ENCODE measurements at regions not wholly inside any gene's neighbourhood (a gene's known extent, or its start where the extent isn't known, plus 50 kb on each side); places are given as distances from the start of the nearest gene placed in this dataset.

DNA sequence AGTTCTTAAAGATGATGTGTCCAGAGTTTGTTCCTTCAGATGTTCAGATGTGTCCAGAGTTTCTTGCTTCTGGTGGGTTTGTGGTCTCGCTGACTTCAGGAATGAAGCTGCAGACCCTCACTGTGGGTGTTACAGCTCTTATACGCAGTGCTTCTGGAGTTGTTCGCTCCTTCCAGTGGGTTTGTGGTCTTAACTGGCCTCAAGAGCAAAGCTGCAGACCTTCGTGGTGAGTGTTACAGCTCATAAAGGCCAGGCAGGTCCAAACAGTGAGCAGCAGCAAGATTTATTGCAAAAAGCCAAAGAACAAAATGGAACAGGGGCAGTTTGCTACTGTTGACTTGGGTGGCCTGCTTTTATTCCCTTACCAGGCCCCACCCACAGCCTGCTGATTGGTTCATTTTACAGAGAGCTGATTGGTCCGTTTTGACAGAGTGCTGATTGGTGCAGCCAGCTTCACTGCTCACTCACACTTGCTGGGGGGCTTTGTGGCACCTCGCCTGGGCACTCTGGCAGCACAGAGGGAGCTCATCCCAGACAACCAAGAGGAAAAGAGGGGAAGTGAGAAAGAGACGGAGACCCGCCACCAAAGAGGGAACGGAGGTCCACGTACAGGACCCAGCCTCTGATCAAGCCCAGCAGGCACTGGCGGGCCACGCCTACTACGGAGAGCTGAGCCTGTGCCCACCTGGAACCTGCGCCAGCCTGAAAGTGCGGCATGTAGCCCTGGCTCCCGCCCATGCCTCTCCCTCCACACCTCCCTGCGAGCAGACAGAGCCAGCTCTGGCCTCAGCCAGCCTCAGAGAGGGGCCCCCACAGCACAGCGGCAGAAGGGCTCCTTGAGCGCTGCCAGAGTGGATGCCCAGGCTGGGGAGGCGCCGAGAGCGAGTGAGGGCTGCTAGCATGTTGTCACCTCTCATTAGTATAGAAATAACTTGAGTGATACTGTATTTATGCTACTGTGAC, 55.8 kb upstream of the SEMA3C start:
- no peaks in the 10 kb centered on the region for H3K36me3 ChIP-seq (replicated peaks)
- no peak overlapping the region for H3K4me3 ChIP-seq
- no peaks in the 10 kb centered on the region for H3K27me3 ChIP-seq (ENCODE audit: low read depth)
- no peak for DNase-seq (ENCODE audit: low spot score in 2 of 2)
- no peaks in the 10 kb centered on the region; the same call in 1 of the 2 replicates for H3K9me3 ChIP-seq
- in situ Hi-C loops (cut with MboI; ENCODE audit: low sequenced_read_pairs), result no loop called here
- no peaks in the 10 kb centered on the region for H3K4me1 ChIP-seq

DNA sequence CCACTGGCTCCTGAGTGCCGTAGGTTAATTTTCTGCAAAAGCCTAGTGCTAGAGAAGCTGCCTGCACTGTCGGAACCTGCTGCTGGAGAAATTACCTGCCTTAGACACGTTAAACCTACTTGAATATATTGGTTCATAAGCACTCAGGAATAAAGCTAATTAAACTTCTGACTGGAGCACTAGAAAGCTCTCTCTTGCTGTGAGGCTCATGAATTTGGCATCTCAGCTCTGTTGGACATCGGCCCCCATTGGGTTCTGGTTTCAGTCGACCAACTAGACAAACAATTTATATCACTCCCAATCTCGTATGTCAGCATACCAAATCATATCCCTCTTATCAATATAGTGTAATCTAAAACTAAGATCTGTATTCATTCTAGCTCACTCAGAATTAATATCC, 52.4 kb upstream of the SEMA3C start:
- H3K4me1 ChIP-seq, result no peaks in the 10 kb centered on the region
- in situ Hi-C loops (cut with MboI; ENCODE audit: low sequenced_read_pairs), result no loop called here
- no peaks in the 10 kb centered on the region for H3K9me3 ChIP-seq
- H3K4me3 ChIP-seq, result no peak overlapping the region
- no peaks in the 10 kb centered on the region for H3K27me3 ChIP-seq (ENCODE audit: low read depth)
- H3K36me3 ChIP-seq (replicated peaks), result no peaks in the 10 kb centered on the region
- no peak for DNase-seq (ENCODE audit: low spot score in 2 of 2)

All from HAP-1 (cell line).